Fibroblast of lung (primary cell): ENCODE measurements at regions not wholly inside any gene's neighbourhood (a gene's known extent, or its start where the extent isn't known, plus 50 kb on each side); places are given as distances from the start of the nearest gene placed in this dataset.

Experiments
- CTCF ChIP-seq, 2 donors: IDR thresholded peaks in 1 of 2; conservative IDR thresholded peaks in 1 of 2; 1 replicate in 1 of 2; 2 replicates in 1 of 2; pipeline ENCODE4 v1.5.1; 2011 to 2012; ENCODE audit warnings: low read length in 2 of 2, control low read depth in 1 of 2, inconsistent platforms in 1 of 2, low read depth in 1 of 2, mild to moderate bottlenecking in 1 of 2
- EZH2 ChIP-seq: IDR thresholded peaks from 2 replicates; pipeline ENCODE4 v1.5.1; 2012; ENCODE audit warnings: low read length, control low read depth, mild to moderate bottlenecking; ENCODE audit errors: missing control alignments

- TF ChIP-seq CTCF (conservative IDR thresholded peaks at IDR 0.05 in 1 of 2, IDR thresholded peaks at IDR 0.05 in 1 of 2; ENCODE audit: low read depth in 1 of 2, low read length in 2 of 2) (no peak), EZH2 (no peak)
Measured at GRCh38 chr19:30078381-30078910, 136.4 kb downstream of the URI1 start.
